Sigmoid colon (tissue), 6 donors: ENCODE measurements at regions not wholly inside any gene's neighbourhood (a gene's known extent, or its start where the extent isn't known, plus 50 kb on each side); places are given as distances from the start of the nearest gene placed in this dataset.

Experiments used
- DNase-seq: peaks from one replicate; pipeline ENCODE4 v3.0.0-alpha.2; 2019
- H3K27ac ChIP-seq, 4 donors: fragments of 200-600 bp; sonication (generic); one replicate each; pipeline ENCODE4 v1.5.1; 2016 to 2019; ENCODE audit warnings: mild to moderate bottlenecking in 1 of 4
- H3K27me3 ChIP-seq, 3 donors: fragments of 200-600 bp; sonication (generic); one replicate each; pipeline ENCODE4 v1.5.1; 2019; ENCODE audit warnings: mild to moderate bottlenecking in 1 of 3
- H3K36me3 ChIP-seq, 4 donors: fragments of 200-600 bp; sonication (generic); one replicate each; pipeline ENCODE4 v1.5.1; 2016 to 2019
- H3K4me1 ChIP-seq, 4 donors: fragments of 200-600 bp; sonication (generic); one replicate each; pipeline ENCODE4 v1.5.1; 2017 to 2019
- H3K4me3 ChIP-seq, 4 donors: fragments of 200-600 bp; sonication (generic); one replicate each; pipeline ENCODE4 v1.5.1; 2017 to 2019; ENCODE audit warnings: mild to moderate bottlenecking in 2 of 4, moderate library complexity in 1 of 4
- H3K9me3 ChIP-seq, 4 donors: fragments of 200-600 bp in 3 of 4; sonication (generic) in 3 of 4; one replicate each; pipeline versions ENCODE4 v1.5.1 to v1.6.1; 2013 to 2019
- CTCF ChIP-seq, 4 experiments: fragments of 450-650 bp in 3 of 4; fragments of 200-600 bp in 1 of 4; IDR thresholded peaks; one replicate each; pipeline ENCODE4 v1.5.1; 2016 to 2019; ENCODE audit warnings: antibody characterized with exemption in 4 of 4, mild to moderate bottlenecking in 3 of 4, moderate library complexity in 2 of 4
- EP300 ChIP-seq, 4 donors: sonication (generic); formaldehyde crosslinking; IDR thresholded peaks; one replicate each; pipeline ENCODE4 v1.6.1; 2017; ENCODE audit warnings: antibody characterized with exemption in 4 of 4
- POLR2A ChIP-seq, 2 donors: fragments of 450-650 bp; IDR thresholded peaks; one replicate each; pipeline ENCODE4 v1.6.1; 2016; ENCODE audit warnings: antibody characterized with exemption in 2 of 2, mild to moderate bottlenecking in 2 of 2, moderate library complexity in 2 of 2
- POLR2AphosphoS5 ChIP-seq, 4 donors: sonication (generic); formaldehyde crosslinking; IDR thresholded peaks; one replicate each; pipeline ENCODE4 v1.6.1; 2017; ENCODE audit warnings: antibody characterized with exemption in 4 of 4
- WGBS, 2 donors: extraction: QIAGEN DNeasy Blood & Tissue Kit; methylation state at CpG; one replicate each; pipeline ENCODE4 v1.1.7; 2013; 5-methylcytosine and 5-hydroxymethylcytosine counted together
- intact Hi-C: fragments of 100-400 bp; cut with DNase I; formaldehyde crosslinking; loops from one replicate; pipeline ENCODE4 v1.15.1; 2023
- donor health status: healthy with polysubstance abuse.
- donor health status: healthy.

GRCh38 chr11:131301306-131301705 lies 69.1 kb upstream of the NTM start:
- Histone ChIP-seq H3K27me3 (no peaks in the 10 kb centered on the region), H3K9me3 (no peaks in the 10 kb centered on the region), H3K4me1 (no peaks in the 10 kb centered on the region), H3K36me3 (no peaks in the 10 kb centered on the region), H3K27ac (no peak overlapping the region), H3K4me3 (no peak overlapping the region)
- intact Hi-C loops = no loop called here
- DNase-seq = no peak
- WGBS, 2 donors = 66 to 70% methylated on average over 5 of the region's 5 CpGs
- TF ChIP-seq EP300 (IDR thresholded peaks at IDR 0.05) (no peak), CTCF (IDR thresholded peaks at IDR 0.05) (no peak), POLR2AphosphoS5 (IDR thresholded peaks at IDR 0.05) (no peak), POLR2A (IDR thresholded peaks at IDR 0.05) (no peak)

GRCh38 chr11:131302836-131303235 lies 67.6 kb upstream of the NTM start:
- Histone ChIP-seq H3K27ac (no peak overlapping the region), H3K4me1 (no peaks in the 10 kb centered on the region), H3K36me3 (no peaks in the 10 kb centered on the region), H3K9me3 (no peaks in the 10 kb centered on the region), H3K4me3 (no peak overlapping the region), H3K27me3 (no peaks in the 10 kb centered on the region)
- intact Hi-C loops = no loop called here
- no peak for DNase-seq
- TF ChIP-seq CTCF (IDR thresholded peaks at IDR 0.05) (no peak), EP300 (IDR thresholded peaks at IDR 0.05) (no peak), POLR2AphosphoS5 (IDR thresholded peaks at IDR 0.05) (no peak), POLR2A (IDR thresholded peaks at IDR 0.05) (no peak)
- WGBS, 2 donors = 43 to 58% methylated on average over 1 of the region's 1 CpG

- Histone ChIP-seq H3K4me1 (no peaks in the 10 kb centered on the region), H3K4me3 (no peak overlapping the region), H3K9me3 (no peaks in the 10 kb centered on the region), H3K36me3 (no peaks in the 10 kb centered on the region), H3K27me3 (no peaks in the 10 kb centered on the region), H3K27ac (no peak overlapping the region)
- TF ChIP-seq EP300 (IDR thresholded peaks at IDR 0.05) (no peak), CTCF (IDR thresholded peaks at IDR 0.05) (no peak), POLR2AphosphoS5 (IDR thresholded peaks at IDR 0.05) (no peak), POLR2A (IDR thresholded peaks at IDR 0.05) (no peak)
- WGBS, 2 donors = 68 to 84% methylated on average over 5 of the region's 5 CpGs
- DNase-seq = no peak
- intact Hi-C loops = no loop called here
Measured at GRCh38 chr11:131303611-131304119, 66.8 kb upstream of the NTM start.

GRCh38 chr11:131305005-131305404 lies 65.4 kb upstream of the NTM start:
- H3K4me1 ChIP-seq = no peaks in the 10 kb centered on the region
- H3K27ac ChIP-seq = no peak overlapping the region
- intact Hi-C loops = no loop called here
- no peak for DNase-seq
- no peaks in the 10 kb centered on the region for H3K36me3 ChIP-seq
- peaks cover 0 to 6% (median 0%) of the 10 kb centered on the region in 3 donors for H3K27me3 ChIP-seq
- no peak for TF ChIP-seq CTCF (IDR thresholded peaks at IDR 0.05)
- TF ChIP-seq POLR2A (IDR thresholded peaks at IDR 0.05) = no peak
- no peak for TF ChIP-seq EP300 (IDR thresholded peaks at IDR 0.05)
- no peak for TF ChIP-seq POLR2AphosphoS5 (IDR thresholded peaks at IDR 0.05)
- 60 to 77% methylated on average over 3 of the region's 3 CpGs for WGBS, 2 donors
- no peak overlapping the region for H3K4me3 ChIP-seq
- H3K9me3 ChIP-seq = no peaks in the 10 kb centered on the region

- Histone ChIP-seq H3K9me3 (no peaks in the 10 kb centered on the region), H3K36me3 (no peaks in the 10 kb centered on the region), H3K27ac (no peak overlapping the region), H3K4me3 (no peak overlapping the region), H3K4me1 (no peaks in the 10 kb centered on the region), H3K27me3 (peaks cover 0 to 6% (median 0%) of the 10 kb centered on the region in 3 donors)
- intact Hi-C loops = no loop called here
- no peak for DNase-seq
- no peak for TF ChIP-seq POLR2A (IDR thresholded peaks at IDR 0.05)
- TF ChIP-seq EP300 (IDR thresholded peaks at IDR 0.05) = no peak
- TF ChIP-seq POLR2AphosphoS5 (IDR thresholded peaks at IDR 0.05) = no peak
- no peak for TF ChIP-seq CTCF (IDR thresholded peaks at IDR 0.05)
- 87 to 93% methylated on average over 6 of the region's 6 CpGs for WGBS, 2 donors
Measured at GRCh38 chr11:131307506-131307905, 62.9 kb upstream of the NTM start.
